ENCODE measurements at regions not wholly inside any gene's neighbourhood (a gene's known extent, or its start where the extent isn't known, plus 50 kb on each side); places are given as distances from the start of the nearest gene placed in this dataset.

DNA sequence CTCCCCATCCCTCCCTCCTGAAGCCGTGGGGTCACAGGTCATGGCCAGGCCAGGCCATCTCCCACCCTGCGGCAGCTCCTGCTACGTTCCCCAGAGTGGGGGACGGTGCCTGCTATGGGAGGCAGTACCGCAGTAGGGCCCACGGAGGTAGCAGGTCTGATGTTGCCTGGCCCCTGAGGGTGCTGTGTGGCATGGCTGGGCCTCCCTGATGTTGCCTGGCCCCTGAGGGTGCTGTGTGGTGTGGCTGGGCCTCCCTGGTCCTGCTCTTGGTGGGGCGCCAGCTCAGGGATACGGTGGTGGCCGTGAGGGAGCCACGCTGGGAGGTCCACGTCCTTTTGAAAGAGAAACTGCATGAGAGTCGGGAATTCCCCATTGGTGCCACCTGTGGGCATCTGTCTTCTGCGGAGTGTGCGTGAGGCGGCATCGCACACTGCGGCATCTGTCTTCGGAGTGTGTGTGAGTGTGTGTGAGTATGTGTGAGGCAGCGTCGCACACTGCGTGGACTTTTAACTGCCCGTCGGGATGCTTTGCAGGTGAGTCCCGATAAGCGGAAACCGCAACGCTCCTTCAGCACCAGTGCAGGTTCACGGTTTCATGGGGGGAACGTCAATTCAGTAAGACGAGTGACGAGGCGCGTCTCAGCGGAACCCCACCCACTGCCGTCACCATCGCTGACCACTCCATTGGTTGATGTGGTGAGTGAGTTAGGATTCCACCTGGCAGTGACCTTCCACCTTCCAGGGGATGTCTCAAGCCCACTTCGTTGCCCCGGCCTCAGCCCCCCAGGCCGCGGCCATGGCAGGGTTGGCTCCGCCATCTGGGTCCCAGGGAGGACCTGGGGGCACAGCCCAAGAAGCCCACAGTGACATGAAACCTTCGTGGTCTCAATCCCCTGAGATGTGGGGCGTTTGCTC, 51.2 kb upstream of the CFAP46 start:
- DNase-seq (ENCODE audit: low read depth): no peak
- in situ Hi-C loops (cut with HindIII; ENCODE audit: low pct_unique_long_range_greater_than_20kb, low sequenced_read_pairs): no loop called here

GRCh38 chr10:132992433-132993215, 50.3 kb upstream of the CFAP46 start:
- in situ Hi-C loops (cut with HindIII; ENCODE audit: low pct_unique_long_range_greater_than_20kb, low sequenced_read_pairs): no loop called here
- no peak for DNase-seq (ENCODE audit: low read depth)

Measured in Caki2 (cell line).